ENCODE measurements at regions not wholly inside any gene's neighbourhood (a gene's known extent, or its start where the extent isn't known, plus 50 kb on each side); places are given as distances from the start of the nearest gene placed in this dataset.
"Not testable (repeated sequence)": the region's sequence is repeated elsewhere in the genome, so short reads cannot be mapped to it uniquely, and the experiment has no call there.

DNA sequence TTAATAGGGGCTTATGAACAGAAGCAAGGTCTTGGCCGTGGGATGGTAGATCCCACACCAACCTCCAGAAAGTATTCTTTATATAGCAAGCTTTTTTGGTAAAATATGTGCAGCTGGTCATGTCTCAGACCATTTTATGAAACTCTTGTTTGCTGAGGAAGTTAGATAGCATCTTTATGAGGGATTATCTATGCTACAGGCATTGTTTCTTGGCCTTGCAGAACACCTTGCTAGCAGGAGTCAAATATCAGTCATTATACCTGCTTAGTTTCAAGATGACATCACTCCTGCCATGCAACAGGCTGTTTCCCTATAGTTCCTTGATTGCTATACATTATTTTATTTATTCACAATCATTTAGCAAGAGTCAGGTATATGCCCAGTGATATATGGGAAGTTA, 84.8 kb upstream of the LRFN5 start:
- Histone ChIP-seq H3K27ac (no peak overlapping the region), H3K4me1 (no peaks in the 10 kb centered on the region), H3K4me3 (replicated peaks in 1 of 3) (no peak overlapping the region), H3K9me3 (no peaks in the 10 kb centered on the region), H3K27me3 (no peaks in the 10 kb centered on the region), H3K36me3 (no peaks in the 10 kb centered on the region)
- DNase-seq = no peak
- intact Hi-C loops (cut with DNase I) = no loop called here
- TF ChIP-seq, protein P1, sequence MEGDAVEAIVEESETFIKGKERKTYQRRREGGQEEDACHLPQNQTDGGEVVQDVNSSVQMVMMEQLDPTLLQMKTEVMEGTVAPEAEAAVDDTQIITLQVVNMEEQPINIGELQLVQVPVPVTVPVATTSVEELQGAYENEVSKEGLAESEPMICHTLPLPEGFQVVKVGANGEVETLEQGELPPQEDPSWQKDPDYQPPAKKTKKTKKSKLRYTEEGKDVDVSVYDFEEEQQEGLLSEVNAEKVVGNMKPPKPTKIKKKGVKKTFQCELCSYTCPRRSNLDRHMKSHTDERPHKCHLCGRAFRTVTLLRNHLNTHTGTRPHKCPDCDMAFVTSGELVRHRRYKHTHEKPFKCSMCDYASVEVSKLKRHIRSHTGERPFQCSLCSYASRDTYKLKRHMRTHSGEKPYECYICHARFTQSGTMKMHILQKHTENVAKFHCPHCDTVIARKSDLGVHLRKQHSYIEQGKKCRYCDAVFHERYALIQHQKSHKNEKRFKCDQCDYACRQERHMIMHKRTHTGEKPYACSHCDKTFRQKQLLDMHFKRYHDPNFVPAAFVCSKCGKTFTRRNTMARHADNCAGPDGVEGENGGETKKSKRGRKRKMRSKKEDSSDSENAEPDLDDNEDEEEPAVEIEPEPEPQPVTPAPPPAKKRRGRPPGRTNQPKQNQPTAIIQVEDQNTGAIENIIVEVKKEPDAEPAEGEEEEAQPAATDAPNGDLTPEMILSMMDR (IDR thresholded peaks at IDR 0.05) = no peak
- TF ChIP-seq POLR2A (IDR thresholded peaks at IDR 0.05) = no peak
- WGBS, 2 donors = 67 to 96% methylated on average over 1 of the region's 1 CpG

DNA sequence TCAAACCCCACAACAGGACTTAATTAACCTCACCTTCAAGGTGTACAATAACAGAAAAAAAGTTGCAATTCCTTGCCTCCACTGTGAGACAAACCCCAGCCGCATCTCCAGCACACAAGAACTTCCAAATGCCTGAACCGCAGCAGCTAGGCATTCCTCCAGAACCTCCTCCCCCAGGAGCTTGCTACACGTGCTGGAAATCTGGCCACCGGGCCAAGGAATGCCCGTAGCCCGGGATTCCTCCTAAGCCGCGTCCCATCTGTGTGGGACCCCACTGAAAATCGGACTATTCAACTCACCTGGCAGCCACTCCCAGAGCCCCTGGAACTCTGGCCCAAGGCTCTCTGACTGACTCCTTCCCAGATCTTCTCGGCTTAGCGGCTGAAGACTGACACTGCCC, 88.6 kb upstream of the LRFN5 start:
- intact Hi-C loops (cut with DNase I); H3K4me3 ChIP-seq (replicated peaks in 1 of 3); H3K4me1 ChIP-seq; H3K27ac ChIP-seq; H3K9me3 ChIP-seq; H3K36me3 ChIP-seq; DNase-seq; H3K27me3 ChIP-seq: not testable (repeated sequence)
- 92 to 95% methylated on average over 11 of the region's 11 CpGs for WGBS, 2 donors

DNA sequence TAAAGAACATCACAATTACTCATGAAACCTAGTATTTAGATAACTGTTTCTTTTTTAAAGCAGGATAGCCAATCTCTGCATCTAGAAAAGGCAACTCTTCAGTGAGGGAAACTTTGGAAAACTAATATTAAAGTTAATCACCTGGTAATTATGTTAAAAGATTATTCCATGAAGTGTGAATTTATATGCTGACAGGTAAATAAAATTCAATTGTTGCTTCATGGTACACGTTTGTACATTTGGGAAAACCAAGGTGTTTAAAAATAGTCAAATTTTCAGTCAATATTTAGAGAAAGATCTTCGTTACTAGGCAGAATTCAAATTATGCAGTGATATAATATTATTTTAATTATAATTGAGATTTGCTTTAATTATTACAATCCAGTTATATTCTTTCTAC, 100.1 kb upstream of the LRFN5 start:
- TF ChIP-seq POLR2A (IDR thresholded peaks at IDR 0.05) = no peak
- TF ChIP-seq, protein P1 (IDR thresholded peaks at IDR 0.05) = no peak
- intact Hi-C loops (cut with DNase I) = no loop called here
- no peak for DNase-seq
- WGBS, 2 donors = 81 to 83% methylated on average over 2 of the region's 2 CpGs
- Histone ChIP-seq H3K27ac (no peak overlapping the region), H3K27me3 (no peaks in the 10 kb centered on the region), H3K36me3 (no peaks in the 10 kb centered on the region), H3K4me1 (no peaks in the 10 kb centered on the region), H3K4me3 (replicated peaks in 1 of 3) (no peak overlapping the region), H3K9me3 (no peaks in the 10 kb centered on the region)

DNA sequence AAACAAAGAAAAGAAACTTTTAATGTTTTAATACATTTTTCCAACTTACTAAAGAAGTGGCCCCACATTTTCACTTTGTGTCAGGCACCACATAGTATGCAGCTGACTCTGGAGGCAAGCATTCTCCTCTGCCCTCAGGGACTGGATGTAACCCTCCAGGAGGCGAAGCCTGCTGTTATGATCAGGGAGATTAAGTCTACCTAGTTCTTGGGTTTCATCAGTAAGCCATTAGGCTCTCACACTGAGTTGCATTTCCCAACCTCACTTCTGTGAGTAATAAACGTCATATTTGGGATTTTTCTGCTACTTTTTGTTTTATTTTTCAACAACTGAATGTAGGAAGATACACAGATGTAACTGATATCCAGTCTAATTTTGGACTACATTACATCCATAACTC, 101.2 kb upstream of the LRFN5 start:
- TF ChIP-seq POLR2A (IDR thresholded peaks at IDR 0.05) = no peak
- TF ChIP-seq, protein P1 (IDR thresholded peaks at IDR 0.05) = no peak
- no peak for DNase-seq
- intact Hi-C loops (cut with DNase I) = no loop called here
- H3K27me3 ChIP-seq = no peaks in the 10 kb centered on the region
- H3K4me1 ChIP-seq = no peaks in the 10 kb centered on the region
- H3K4me3 ChIP-seq (replicated peaks in 1 of 3) = no peak overlapping the region
- WGBS, 2 donors = 77 to 78% methylated on average over 2 of the region's 2 CpGs
- no peak overlapping the region for H3K27ac ChIP-seq
- H3K9me3 ChIP-seq = no peaks in the 10 kb centered on the region
- H3K36me3 ChIP-seq = no peaks in the 10 kb centered on the region

DNA sequence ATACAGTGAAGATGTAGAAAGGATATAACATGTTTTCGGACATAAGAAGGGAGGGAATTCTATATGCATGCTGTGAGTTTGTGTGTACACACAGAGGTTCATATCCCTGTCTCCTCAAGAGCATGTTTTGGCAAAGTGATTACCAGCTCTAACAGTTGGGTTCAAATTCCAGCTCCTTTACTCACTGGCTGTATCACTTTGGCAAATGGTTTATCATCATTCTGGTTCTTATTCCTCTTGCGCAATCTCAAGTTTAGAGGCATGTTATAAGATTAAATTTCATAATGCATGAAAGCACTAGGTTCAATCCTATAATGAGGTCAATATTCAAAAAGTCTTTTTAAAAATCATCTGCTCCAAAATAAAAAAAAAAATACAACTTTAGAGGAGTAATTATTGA, 107.7 kb upstream of the LRFN5 start:
- no peak for DNase-seq
- H3K27me3 ChIP-seq = no peaks in the 10 kb centered on the region
- H3K9me3 ChIP-seq = no peaks in the 10 kb centered on the region
- no peaks in the 10 kb centered on the region for H3K36me3 ChIP-seq
- H3K4me1 ChIP-seq = no peaks in the 10 kb centered on the region
- 91 to 93% methylated on average over 2 of the region's 2 CpGs for WGBS, 2 donors
- H3K27ac ChIP-seq = no peak overlapping the region
- intact Hi-C loops (cut with DNase I) = no loop called here
- no peak overlapping the region for H3K4me3 ChIP-seq (replicated peaks in 1 of 3)
- TF ChIP-seq, protein P1 (IDR thresholded peaks at IDR 0.05) = no peak
- TF ChIP-seq POLR2A (IDR thresholded peaks at IDR 0.05) = no peak

DNA sequence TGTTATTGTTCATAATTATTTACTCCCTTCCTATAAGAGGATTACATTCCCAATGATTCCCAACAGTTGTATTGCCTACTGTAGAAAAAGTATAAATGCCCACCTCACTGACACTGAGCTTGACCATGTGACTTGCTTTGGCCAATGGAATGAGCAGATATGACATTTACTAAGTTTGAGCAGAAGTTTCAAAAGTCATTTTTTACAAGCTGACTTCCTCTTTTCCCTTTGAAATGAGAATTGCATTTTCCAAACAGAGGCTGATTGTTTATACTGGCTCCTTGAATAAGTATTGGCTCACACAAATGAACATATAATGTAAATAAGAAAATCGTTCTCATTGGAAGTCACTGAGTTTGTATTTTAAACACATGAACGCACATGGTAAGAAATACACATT, 116.4 kb upstream of the LRFN5 start:
- no peak for DNase-seq
- Histone ChIP-seq H3K4me3 (replicated peaks in 1 of 3) (no peak overlapping the region), H3K27ac (no peak overlapping the region), H3K27me3 (no peaks in the 10 kb centered on the region), H3K36me3 (no peaks in the 10 kb centered on the region), H3K4me1 (no peaks in the 10 kb centered on the region), H3K9me3 (no peaks in the 10 kb centered on the region)
- intact Hi-C loops (cut with DNase I) = no loop called here
- 72 to 78% methylated on average over 2 of the region's 2 CpGs for WGBS, 2 donors
- TF ChIP-seq POLR2A (IDR thresholded peaks at IDR 0.05) = no peak
- TF ChIP-seq, protein P1 (IDR thresholded peaks at IDR 0.05) = no peak
